GM19025 (cell line): ENCODE measurements at regions not wholly inside any gene's neighbourhood (a gene's known extent, or its start where the extent isn't known, plus 50 kb on each side); places are given as distances from the start of the nearest gene placed in this dataset.
A peak's percentile ranks its signal among the peaks of the same experiment; 100 is the strongest.
"Not testable (repeated sequence)": the region's sequence is repeated elsewhere in the genome, so short reads cannot be mapped to it uniquely, and the experiment has no call there.

Source experiments
- ATAC-seq: cut with Tn5 transposase; IDR thresholded peaks from one replicate; pipeline ENCODE4 v1.9.1; 2021; ENCODE audit warnings: mild to moderate bottlenecking, low read depth, moderate library complexity; ENCODE audit not compliant: unreplicated experiment

DNA sequence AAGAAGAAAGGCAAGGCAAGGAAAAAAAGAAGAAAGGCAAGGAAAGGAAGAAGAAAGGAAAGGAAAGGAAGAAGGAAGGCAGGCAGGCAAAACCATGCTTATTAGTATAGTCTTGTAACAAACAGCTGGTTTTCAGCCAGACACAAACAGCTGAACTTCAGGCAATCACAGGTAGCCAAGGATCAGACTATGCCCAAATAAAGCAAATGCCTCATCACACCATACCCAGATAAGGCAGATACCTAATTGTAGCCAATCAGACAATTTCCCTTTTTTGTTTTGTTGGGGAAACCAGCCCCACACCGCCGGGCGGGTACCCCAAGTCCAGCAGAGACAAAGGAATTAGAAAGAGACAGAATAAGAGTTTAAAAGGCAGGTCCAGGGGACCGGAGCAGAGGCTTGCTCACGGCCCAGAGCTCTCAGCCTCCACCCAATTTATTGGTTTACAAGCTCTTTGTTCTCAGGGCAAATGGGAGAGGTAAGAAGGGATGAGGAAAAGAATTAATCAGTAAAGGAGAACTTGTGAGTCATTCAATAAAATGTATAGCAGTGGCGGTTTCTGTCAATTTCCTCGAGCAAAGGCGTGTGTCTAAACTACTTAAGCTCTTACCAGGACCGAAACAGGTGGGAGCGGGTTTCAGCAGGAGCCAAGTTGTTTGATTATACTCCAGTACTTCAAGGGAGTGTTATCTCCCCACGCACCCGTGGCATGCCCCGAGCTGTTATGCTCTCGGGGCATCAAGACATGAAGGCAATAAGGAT is 886.8 kb downstream of the KCNT2 start:
- ATAC-seq: no peak

DNA sequence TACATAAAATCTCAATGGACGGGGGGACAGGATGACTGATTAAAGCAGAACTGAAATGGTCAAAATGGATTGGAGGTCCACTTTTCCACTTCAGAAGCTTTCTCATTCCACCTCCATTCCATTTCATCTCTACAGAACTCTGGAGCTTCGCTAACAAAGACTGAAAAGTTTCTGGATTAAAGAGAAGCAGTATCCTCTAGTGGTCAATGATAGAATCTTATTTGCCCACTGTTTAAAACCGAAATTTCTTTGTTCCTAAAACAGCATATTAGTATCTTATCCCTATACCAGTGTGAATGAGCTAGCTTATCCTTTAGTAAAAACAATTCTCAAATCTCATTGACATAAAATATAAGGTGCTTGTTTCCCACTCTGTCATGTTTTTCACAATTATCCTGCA is 890.6 kb downstream of the KCNT2 start:
- no peak for ATAC-seq

- no peak for ATAC-seq
These were observed 892.6 kb downstream of the KCNT2 start for GRCh38 chr1:195715652-195716051.

- no peak for ATAC-seq
These were observed 894.0 kb downstream of the KCNT2 start for GRCh38 chr1:195714248-195714647.

GRCh38 chr1:195709821-195710220 is 898.4 kb downstream of the KCNT2 start:
- no peak for ATAC-seq

- ATAC-seq: no peak
These were observed 904.2 kb downstream of the KCNT2 start for GRCh38 chr1:195704028-195704427.

DNA sequence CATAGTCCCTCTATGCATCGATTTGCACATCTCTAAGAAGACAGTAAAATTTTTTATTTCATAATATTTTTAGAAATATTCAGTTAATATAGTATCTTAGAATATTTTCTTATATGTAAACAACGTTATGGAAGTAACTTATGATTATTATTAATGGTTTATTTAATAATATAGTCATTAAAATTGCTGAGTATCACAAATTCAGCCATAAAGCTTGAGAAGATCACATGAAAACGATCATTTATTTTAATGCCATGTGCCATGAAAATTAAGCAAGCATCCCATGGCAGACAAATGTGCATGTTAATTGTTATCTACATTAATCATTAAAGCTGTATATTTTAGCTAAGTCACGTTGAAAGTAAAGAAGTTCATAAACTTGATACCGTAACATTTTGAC is 907.1 kb downstream of the KCNT2 start:
- ATAC-seq: no peak

DNA sequence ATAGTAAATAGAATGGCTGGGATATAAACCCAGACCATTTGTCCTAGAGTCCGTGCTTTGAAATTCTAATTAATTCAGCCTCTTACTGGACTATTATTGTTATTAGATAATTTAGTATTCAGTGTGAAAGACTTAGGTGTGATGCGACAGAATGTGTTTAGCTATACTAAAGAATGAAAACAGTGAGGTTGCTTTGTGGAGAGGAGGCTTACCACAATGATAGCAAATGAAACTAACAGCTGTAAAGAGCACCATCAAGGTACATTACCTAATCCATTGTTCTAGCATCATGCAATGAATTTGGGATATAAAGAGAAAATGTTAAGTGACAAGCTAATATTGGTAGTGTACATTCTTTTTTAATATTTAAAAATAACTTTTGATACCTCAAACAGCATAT is 911.1 kb downstream of the KCNT2 start:
- peak; percentile 98 for ATAC-seq

DNA sequence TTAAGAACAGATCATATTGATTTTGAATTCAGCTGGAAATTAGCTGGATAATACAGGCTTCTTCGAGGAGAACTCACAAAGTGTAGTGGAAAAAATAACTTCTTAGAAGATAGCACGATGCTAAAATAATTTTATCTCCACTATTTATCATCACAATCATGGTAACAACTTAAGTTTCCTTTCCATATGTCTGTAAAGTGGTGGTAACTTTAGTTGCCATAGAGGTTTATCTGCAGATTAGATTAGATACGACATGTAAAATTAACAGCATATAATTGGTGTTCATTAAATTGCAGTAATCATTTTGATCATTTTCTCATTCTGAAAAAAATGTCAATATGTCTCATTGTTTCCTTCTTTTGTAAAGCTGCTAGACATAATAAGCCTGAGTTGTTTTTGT is 921.5 kb downstream of the KCNT2 start:
- ATAC-seq: no peak

- no peak for ATAC-seq
These were observed 943.6 kb downstream of the KCNT2 start for GRCh38 chr1:195664628-195665027.

- no peak for ATAC-seq
These were observed 944.5 kb downstream of the KCNT2 start for GRCh38 chr1:195663549-195664280.

- ATAC-seq: no peak
These were observed 951.5 kb downstream of the KCNT2 start for GRCh38 chr1:195656780-195657179.

GRCh38 chr1:195648875-195649274 is 959.4 kb downstream of the KCNT2 start:
- not testable (repeated sequence) for ATAC-seq

DNA sequence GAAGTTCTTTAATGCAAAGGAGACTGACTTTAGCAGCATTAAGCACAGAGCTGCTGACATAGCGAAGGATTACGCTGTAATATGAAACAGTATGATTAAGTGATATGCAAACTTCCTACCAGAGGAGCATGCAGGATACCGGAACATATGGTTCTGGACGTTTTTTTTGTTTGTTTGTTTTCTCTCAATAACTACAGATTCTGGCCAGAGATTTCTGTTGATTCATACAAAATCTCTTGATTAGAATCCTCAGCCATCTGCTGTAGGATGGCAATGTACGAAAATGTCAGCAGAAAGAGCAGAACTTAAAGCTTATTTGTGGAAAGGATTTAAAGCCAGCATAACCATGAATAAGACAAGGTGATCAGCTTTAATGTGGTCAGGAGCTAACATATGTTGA is 970.7 kb downstream of the KCNT2 start:
- ATAC-seq: no peak

DNA sequence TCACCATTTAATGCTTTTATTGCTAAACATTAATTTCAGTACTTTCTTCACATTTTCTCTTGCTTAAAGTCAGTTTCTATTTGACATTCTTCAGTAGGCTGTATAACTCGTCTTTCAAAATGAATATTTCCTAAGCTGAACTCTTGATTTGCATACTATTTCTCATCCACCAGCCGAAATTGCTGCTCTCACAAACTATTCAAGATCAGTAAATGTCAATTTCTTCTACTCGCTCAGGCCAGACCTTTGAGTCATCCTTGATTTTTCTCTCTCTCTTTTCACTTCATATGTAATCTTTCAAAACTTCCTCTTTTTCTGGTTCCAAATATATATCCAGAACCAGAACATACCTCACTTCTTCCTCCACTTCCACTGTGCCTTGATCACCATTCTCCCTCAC is 990.0 kb downstream of the KCNT2 start:
- no peak for ATAC-seq

- ATAC-seq: no peak
These were observed 991.1 kb downstream of the KCNT2 start for GRCh38 chr1:195617106-195617505.

DNA sequence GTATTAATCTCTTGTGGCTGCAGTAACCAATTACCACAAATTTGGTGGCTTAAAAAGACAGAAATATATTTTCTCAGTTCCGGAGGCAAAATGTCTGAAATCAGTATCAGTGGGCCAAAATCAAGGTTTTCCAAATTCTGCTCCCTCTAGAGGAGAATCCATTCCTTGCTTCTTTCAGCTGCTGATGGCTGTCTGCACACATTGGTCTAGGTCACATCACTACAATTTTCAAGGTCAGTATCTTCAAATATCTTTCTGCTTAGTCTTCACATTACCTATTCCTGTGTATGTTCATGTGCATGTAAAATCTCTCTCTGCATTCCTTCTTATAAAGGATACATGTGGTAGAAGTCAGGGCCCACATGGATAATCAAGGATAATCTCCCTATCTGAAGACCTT is 999.4 kb downstream of the KCNT2 start:
- ATAC-seq: no peak

- no peak for ATAC-seq
These were observed 1001.8 kb downstream of the KCNT2 start for GRCh38 chr1:195606483-195606882.

DNA sequence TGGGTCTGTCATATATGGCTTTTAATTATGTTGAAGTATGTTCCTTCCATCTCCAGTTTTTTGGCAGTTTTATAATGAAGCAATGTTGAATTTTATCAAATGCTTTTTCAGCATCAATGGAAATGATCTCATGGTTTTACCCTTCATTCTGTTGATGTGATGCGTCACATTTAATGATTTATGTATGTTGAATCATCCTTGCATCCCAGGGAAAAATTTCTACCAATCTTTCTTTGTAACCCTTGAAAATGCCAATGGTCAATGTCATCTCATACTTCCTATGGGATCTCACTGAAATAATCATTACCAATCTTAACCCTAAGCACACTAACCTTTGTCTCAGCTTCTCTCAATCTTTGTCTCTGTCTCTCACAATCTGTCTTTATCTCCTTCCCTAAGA is 1004.0 kb downstream of the KCNT2 start:
- ATAC-seq: no peak

DNA sequence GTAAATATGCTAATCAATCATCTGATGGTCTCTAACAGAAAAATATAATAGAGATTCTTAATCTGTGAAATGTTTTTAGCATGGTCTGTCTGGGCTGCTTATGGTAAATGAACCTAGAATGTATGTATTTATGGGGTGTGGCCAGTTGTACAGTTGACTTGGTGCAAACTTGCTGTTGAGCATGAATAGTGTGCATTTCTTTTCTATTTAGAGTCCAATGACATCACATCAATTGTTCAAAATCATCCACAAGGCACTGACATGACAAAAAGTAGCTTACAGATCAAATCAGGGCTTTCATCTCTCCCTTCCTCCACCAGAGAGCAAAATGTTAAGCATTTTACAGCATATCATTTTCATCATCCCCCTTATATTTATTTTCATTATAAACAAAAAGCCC is 1010.3 kb downstream of the KCNT2 start:
- ATAC-seq: no peak

- ATAC-seq: no peak
These were observed 1013.5 kb downstream of the KCNT2 start for GRCh38 chr1:195594773-195595172.

DNA sequence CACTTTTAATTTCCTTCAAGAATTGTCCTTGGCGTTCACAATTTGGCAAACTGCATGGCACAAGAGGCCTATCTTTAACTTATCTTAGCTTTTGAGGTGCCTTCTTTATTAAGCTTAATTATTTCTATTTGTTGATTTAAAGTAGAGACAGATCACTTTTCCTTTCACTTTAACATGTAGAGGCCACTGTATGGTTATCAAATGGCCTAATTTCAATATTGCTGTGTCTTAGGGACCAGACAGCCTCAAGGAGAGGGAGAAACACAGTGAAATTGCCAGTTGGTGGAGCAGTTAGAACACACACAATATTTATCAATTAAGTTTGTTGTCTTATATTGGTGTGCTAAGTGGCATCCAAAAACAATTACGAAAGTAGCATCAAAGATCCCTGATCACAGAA is 1013.9 kb downstream of the KCNT2 start:
- no peak for ATAC-seq
